Vagina (tissue), 2 donors: ENCODE measurements at regions not wholly inside any gene's neighbourhood (a gene's known extent, or its start where the extent isn't known, plus 50 kb on each side); places are given as distances from the start of the nearest gene placed in this dataset.

Experiments used
- DNase-seq, 2 donors: peaks; one replicate each; pipeline ENCODE4 v3.0.0-alpha.2; 2017; ENCODE audit errors: extremely low spot score in 2 of 2
- H3K27ac ChIP-seq: fragments of 200-600 bp; sonication (generic); one replicate; pipeline ENCODE4 v1.5.1; 2019
- H3K27me3 ChIP-seq: fragments of 200-600 bp; sonication (generic); one replicate; pipeline ENCODE4 v1.5.1; 2019
- H3K36me3 ChIP-seq, 2 donors: fragments of 200-600 bp; sonication (generic); one replicate each; pipeline ENCODE4 v1.5.1; 2017 to 2019
- H3K4me1 ChIP-seq: fragments of 200-600 bp; sonication (generic); one replicate; pipeline ENCODE4 v1.5.1; 2019
- H3K4me3 ChIP-seq, 2 donors: fragments of 200-600 bp; sonication (generic); 1 replicate in 1 of 2; 2 replicates in 1 of 2; pipeline ENCODE4 v1.5.1; 2016 to 2019
- H3K9me3 ChIP-seq: fragments of 200-600 bp; sonication (generic); one replicate; pipeline ENCODE4 v1.5.1; 2019
- POLR2A ChIP-seq, 2 donors: fragments of 450-650 bp; IDR thresholded peaks; one replicate each; pipeline ENCODE4 v1.6.1; 2017; ENCODE audit warnings: antibody characterized with exemption in 2 of 2, mild to moderate bottlenecking in 2 of 2, moderate library complexity in 2 of 2
- POLR2AphosphoS5 ChIP-seq, 2 donors: sonication (generic); formaldehyde crosslinking; IDR thresholded peaks; one replicate each; pipeline ENCODE4 v1.9.0; 2017; ENCODE audit warnings: antibody characterized with exemption in 2 of 2, mild to moderate bottlenecking in 2 of 2, low read depth in 1 of 2; ENCODE audit not compliant: insufficient read depth in 1 of 2
- intact Hi-C: fragments of 100-400 bp; cut with DNase I; formaldehyde crosslinking; loops from one replicate; pipeline ENCODE4 v1.15.1; 2023
- TF ChIP-seq, protein P1 (sequence below), 3 experiments: fragments of 450-650 bp in 2 of 3; fragments of 200-600 bp in 1 of 3; sonication (generic) in 1 of 3; IDR thresholded peaks; one replicate each; pipeline ENCODE4 v1.5.1; 2017 to 2019; ENCODE audit warnings: antibody characterized with exemption in 3 of 3, mild to moderate bottlenecking in 2 of 3, moderate library complexity in 2 of 3

DNA sequence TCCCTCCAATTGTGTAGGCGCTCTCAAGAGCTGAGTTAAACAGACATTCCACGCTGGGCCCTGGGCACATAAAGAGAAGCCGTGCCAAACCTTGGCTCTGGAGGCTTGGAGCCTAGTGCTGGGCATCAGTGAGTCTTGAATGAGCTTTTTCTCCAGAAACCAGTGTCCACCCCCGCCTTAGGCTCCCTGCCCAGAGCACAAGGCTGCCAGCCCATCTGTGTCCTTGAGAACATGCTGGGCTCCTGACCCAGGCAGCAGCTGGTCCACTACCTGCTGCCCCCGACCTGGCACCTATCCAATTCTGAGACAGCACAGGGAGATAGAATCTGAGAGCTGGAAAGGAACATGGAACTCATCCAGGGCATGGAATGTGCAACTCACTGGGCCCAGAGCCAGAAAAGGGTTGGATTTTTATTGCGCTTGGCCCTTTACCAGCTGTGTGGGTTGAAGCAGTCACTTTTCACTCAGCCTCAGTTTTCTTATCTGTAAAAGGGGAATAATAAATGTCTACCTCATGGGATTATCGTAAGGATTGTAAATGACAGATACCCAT is 92.4 kb upstream of the CPLX2 start:
- DNase-seq, result no peak
- Histone ChIP-seq H3K27ac (no peak overlapping the region), H3K36me3 (no peaks in the 10 kb centered on the region), H3K4me3 (no peak overlapping the region), H3K9me3 (no peaks in the 10 kb centered on the region), H3K4me1 (no peaks in the 10 kb centered on the region), H3K27me3 (no peaks in the 10 kb centered on the region)
- intact Hi-C loops, result no loop called here
- no peak for TF ChIP-seq POLR2AphosphoS5 (IDR thresholded peaks at IDR 0.05; ENCODE audit: insufficient read depth in 1 of 2, low read depth in 1 of 2)
- TF ChIP-seq, protein P1, sequence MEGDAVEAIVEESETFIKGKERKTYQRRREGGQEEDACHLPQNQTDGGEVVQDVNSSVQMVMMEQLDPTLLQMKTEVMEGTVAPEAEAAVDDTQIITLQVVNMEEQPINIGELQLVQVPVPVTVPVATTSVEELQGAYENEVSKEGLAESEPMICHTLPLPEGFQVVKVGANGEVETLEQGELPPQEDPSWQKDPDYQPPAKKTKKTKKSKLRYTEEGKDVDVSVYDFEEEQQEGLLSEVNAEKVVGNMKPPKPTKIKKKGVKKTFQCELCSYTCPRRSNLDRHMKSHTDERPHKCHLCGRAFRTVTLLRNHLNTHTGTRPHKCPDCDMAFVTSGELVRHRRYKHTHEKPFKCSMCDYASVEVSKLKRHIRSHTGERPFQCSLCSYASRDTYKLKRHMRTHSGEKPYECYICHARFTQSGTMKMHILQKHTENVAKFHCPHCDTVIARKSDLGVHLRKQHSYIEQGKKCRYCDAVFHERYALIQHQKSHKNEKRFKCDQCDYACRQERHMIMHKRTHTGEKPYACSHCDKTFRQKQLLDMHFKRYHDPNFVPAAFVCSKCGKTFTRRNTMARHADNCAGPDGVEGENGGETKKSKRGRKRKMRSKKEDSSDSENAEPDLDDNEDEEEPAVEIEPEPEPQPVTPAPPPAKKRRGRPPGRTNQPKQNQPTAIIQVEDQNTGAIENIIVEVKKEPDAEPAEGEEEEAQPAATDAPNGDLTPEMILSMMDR (IDR thresholded peaks at IDR 0.05), result no peak
- TF ChIP-seq POLR2A (IDR thresholded peaks at IDR 0.05), result no peak

DNA sequence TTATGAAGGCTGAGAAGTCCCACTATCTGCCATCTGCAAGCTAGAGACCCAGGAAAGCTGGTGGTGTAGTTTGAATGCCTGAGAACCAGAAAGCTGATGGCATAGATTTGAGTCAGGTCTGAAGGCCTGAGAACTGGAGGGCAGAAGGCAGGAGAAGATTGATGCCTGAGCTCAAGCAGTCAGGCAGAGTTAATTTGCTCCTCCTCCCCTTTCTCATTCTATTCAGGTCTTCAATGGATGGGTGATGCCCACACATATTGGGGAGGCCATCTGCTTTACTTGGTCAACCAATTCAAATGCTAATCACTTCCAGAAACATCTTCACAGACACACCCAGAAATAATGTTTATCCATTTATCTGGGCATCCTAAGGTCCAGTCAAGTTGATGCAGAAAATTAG is 87.6 kb upstream of the CPLX2 start:
- intact Hi-C loops, result no loop called here
- H3K36me3 ChIP-seq, result no peaks in the 10 kb centered on the region
- no peak overlapping the region for H3K27ac ChIP-seq
- no peaks in the 10 kb centered on the region for H3K9me3 ChIP-seq
- no peak for TF ChIP-seq POLR2A (IDR thresholded peaks at IDR 0.05)
- TF ChIP-seq POLR2AphosphoS5 (IDR thresholded peaks at IDR 0.05; ENCODE audit: insufficient read depth in 1 of 2, low read depth in 1 of 2), result no peak
- TF ChIP-seq, protein P1 (IDR thresholded peaks at IDR 0.05), result no peak
- no peak overlapping the region for H3K4me3 ChIP-seq
- DNase-seq, result no peak
- no peaks in the 10 kb centered on the region for H3K27me3 ChIP-seq
- no peaks in the 10 kb centered on the region for H3K4me1 ChIP-seq

DNA sequence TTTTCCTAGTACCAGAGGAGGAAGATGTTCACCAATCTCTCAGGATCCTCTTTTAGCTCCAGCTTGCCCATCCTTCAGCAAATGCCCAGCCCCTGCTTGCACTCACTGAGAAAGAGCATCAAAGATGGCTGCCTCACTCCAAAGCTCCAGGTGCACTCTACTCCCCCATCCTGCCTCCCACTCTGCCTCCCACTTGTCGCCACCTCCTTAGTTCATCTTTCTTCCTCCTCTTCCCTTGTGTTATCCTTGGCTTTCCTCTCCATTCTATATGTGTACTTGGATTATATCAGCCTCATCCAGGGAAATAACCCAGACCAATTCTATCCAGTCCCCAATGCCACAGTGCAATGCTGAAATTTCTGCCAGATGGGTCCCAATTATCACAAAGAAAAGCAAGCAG is 87.1 kb upstream of the CPLX2 start:
- Histone ChIP-seq H3K9me3 (no peaks in the 10 kb centered on the region), H3K36me3 (no peaks in the 10 kb centered on the region), H3K4me3 (no peak overlapping the region), H3K27me3 (no peaks in the 10 kb centered on the region), H3K4me1 (no peaks in the 10 kb centered on the region), H3K27ac (no peak overlapping the region)
- no peak for DNase-seq
- TF ChIP-seq POLR2A (IDR thresholded peaks at IDR 0.05), result no peak
- TF ChIP-seq POLR2AphosphoS5 (IDR thresholded peaks at IDR 0.05; ENCODE audit: insufficient read depth in 1 of 2, low read depth in 1 of 2), result no peak
- TF ChIP-seq, protein P1 (IDR thresholded peaks at IDR 0.05), result no peak
- intact Hi-C loops, result no loop called here

DNA sequence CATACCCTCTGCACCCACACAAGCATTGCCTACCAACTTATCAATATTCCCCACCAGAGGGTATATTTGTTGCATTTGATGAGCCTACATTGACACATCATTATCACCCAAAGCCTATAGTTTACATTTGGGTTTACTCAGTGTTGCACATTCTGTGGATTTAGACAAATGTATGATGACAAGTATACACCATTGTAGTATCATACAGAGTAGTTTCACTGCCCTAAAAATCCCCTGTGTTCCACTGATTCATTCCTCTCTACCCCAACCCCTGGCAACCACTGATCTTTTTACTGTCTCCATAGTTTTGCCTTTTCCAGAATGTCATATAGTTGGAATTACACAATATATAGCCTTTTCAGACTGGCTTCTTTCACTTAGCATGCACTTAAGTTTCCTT is 85.7 kb upstream of the CPLX2 start:
- H3K27ac ChIP-seq, result no peak overlapping the region
- H3K9me3 ChIP-seq, result no peaks in the 10 kb centered on the region
- DNase-seq, result no peak
- no peak overlapping the region for H3K4me3 ChIP-seq
- no peaks in the 10 kb centered on the region for H3K36me3 ChIP-seq
- intact Hi-C loops, result no loop called here
- TF ChIP-seq POLR2AphosphoS5 (IDR thresholded peaks at IDR 0.05; ENCODE audit: insufficient read depth in 1 of 2, low read depth in 1 of 2), result no peak
- TF ChIP-seq, protein P1 (IDR thresholded peaks at IDR 0.05), result no peak
- TF ChIP-seq POLR2A (IDR thresholded peaks at IDR 0.05), result no peak
- no peaks in the 10 kb centered on the region for H3K27me3 ChIP-seq
- H3K4me1 ChIP-seq, result no peaks in the 10 kb centered on the region

DNA sequence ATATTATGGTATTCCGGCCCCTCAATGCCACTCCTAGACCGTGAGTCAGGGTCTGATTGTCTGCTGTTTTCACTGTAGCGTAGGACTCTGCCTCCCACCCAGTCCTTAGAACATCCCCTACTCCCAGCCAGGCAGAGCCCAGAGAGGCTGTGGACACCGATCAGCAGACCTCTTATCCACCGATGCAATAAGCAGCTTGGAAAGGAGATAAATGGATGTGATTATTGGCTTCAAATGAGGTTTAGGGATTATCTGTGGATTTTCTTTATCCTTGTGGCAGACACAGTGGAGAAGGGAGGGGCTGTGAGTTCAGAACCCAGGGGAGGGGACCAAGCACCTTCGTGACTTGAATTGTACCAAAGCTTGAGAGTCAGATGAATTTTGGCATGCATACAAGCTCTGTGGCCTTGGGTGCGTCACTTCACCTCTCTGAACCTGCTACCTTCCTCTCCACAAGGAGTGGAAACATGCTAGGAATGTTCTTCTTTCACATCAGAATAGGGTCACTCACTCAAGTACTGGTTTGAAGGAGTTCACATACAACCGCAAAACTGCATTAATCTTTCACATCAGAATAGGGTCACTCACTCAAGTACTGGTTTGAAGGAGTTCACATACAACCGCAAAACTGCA is 83.1 kb upstream of the CPLX2 start:
- DNase-seq, result no peak
- no peak overlapping the region for H3K4me3 ChIP-seq
- no peaks in the 10 kb centered on the region for H3K36me3 ChIP-seq
- H3K4me1 ChIP-seq, result no peaks in the 10 kb centered on the region
- no peak for TF ChIP-seq POLR2A (IDR thresholded peaks at IDR 0.05)
- no peak for TF ChIP-seq POLR2AphosphoS5 (IDR thresholded peaks at IDR 0.05; ENCODE audit: insufficient read depth in 1 of 2, low read depth in 1 of 2)
- TF ChIP-seq, protein P1 (IDR thresholded peaks at IDR 0.05), result no peak
- no peaks in the 10 kb centered on the region for H3K9me3 ChIP-seq
- no peak overlapping the region for H3K27ac ChIP-seq
- intact Hi-C loops, result no loop called here
- no peaks in the 10 kb centered on the region for H3K27me3 ChIP-seq
